Activated B cell treated with CpG ODN at 0.5 μM for 24 hours (primary cell): ENCODE measurements at regions not wholly inside any gene's neighbourhood (a gene's known extent, or its start where the extent isn't known, plus 50 kb on each side); places are given as distances from the start of the nearest gene placed in this dataset.

Experiments
- ATAC-seq: fragments of 200-7000 bp; cut with Tn5 transposase; one replicate; pipeline ENCODE4 v1.10.0; 2021; ENCODE audit warnings: low read depth, mild to moderate bottlenecking, moderate library complexity
- CTCF ChIA-PET: fragments of 350-600 bp; sonication (Branson Sonifier 250); formaldehyde crosslinking; loops from one replicate; lab custom pipeline; 2021; ENCODE audit warnings: antibody characterized with exemption; lab: Charles Lee
- POLR2A ChIA-PET: fragments of 350-600 bp; sonication (Branson Sonifier 250); formaldehyde crosslinking; loops from one replicate; lab custom pipeline; 2021; ENCODE audit warnings: antibody characterized with exemption; lab: Charles Lee
- DNase-seq: peaks from one replicate; pipeline ENCODE4 v3.0.0; 2022
- H3K27ac Mint-ChIP-seq: one replicate; pipeline ENCODE4 v1.8.0; 2020; ENCODE audit warnings: mixed read lengths
- H3K27me3 Mint-ChIP-seq: one replicate; pipeline ENCODE4 v1.8.0; 2021; ENCODE audit warnings: mixed read lengths
- H3K36me3 Mint-ChIP-seq: one replicate; pipeline ENCODE4 v1.8.0; 2021; ENCODE audit warnings: low read depth, mixed read lengths
- H3K4me1 Mint-ChIP-seq: one replicate; pipeline ENCODE4 v1.8.0; 2021; ENCODE audit warnings: mixed read lengths
- H3K4me3 Mint-ChIP-seq: one replicate; pipeline ENCODE4 v1.8.0; 2020; ENCODE audit warnings: mild to moderate bottlenecking, mixed read lengths
- H3K9me3 Mint-ChIP-seq: one replicate; pipeline ENCODE4 v1.8.0; 2020; ENCODE audit warnings: mixed read lengths
- intact Hi-C: fragments of 100-400 bp; cut with micrococcal nuclease; formaldehyde crosslinking; loops from one replicate; pipeline ENCODE4 v1.15.1; 2024
- TF ChIP-seq, protein P1 (sequence below): fragments of 200-600 bp; IDR thresholded peaks from one replicate; pipeline ENCODE4 v1.8.0; 2022; ENCODE audit warnings: antibody characterized with exemption, mild to moderate bottlenecking

DNA sequence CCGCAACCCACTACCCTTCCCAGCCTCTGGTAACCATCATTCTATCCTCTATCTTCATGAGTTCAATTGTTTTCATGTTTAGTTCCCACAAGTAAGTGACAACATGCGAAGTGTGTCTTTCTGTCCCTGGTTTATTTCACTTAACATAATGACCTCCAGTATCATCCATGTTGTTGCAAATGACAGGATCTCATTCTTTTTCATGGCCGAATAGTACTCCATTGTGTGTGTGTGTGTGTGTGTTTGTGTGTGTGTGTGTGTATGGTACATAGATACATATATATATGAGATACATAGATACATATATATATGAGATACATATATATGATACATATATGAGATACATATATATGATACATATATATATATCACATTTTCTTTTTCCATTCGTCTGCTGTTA is 196.3 kb upstream of the STK17B start:
- DNase-seq (no peak), ATAC-seq (no peak)
- Mint-ChIP-seq H3K9me3 (peaks cover 15% of the 10 kb centered on the region), H3K27me3 (no peaks in the 10 kb centered on the region), H3K4me1 (no peaks in the 10 kb centered on the region), H3K4me3 (no peak overlapping the region), H3K27ac (no peak overlapping the region), H3K36me3 (no peaks in the 10 kb centered on the region)
- intact Hi-C loops, result no loop called here
- TF ChIP-seq, protein P1, sequence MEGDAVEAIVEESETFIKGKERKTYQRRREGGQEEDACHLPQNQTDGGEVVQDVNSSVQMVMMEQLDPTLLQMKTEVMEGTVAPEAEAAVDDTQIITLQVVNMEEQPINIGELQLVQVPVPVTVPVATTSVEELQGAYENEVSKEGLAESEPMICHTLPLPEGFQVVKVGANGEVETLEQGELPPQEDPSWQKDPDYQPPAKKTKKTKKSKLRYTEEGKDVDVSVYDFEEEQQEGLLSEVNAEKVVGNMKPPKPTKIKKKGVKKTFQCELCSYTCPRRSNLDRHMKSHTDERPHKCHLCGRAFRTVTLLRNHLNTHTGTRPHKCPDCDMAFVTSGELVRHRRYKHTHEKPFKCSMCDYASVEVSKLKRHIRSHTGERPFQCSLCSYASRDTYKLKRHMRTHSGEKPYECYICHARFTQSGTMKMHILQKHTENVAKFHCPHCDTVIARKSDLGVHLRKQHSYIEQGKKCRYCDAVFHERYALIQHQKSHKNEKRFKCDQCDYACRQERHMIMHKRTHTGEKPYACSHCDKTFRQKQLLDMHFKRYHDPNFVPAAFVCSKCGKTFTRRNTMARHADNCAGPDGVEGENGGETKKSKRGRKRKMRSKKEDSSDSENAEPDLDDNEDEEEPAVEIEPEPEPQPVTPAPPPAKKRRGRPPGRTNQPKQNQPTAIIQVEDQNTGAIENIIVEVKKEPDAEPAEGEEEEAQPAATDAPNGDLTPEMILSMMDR, result no peak
- POLR2A ChIA-PET, result no interaction called here
- CTCF ChIA-PET, result no interaction called here

DNA sequence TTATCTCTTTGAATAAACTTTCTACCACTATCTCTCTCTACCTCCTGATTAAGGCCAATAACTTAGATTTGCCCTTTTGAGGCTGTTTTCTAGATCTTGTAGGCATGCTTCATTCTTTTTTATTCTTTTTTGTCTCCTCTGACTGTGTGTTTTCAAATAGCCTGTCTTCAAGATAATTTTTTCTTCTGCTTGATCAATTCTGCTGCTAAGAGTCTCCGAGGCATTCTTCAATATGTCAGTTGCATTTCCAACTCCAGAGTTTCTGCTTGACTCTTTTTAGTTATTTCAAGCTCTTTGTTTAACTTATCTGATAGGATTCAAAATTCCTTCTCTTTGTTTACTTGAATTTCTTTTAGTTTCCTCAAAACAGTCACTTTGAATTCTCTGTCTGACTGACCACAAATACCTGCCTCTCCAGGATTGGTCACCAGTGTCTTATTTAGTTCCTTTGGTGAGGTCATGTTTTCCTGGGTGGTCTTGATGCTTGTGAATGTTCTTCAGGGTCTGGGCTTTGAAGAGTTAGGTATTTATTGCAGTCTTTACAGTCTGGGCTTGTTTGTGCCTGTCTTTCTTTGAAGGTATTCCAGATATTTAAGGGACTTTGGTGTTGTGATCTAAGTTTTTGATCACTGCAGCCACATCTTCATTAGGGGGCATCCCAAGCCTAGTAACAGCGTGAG is 197.3 kb upstream of the STK17B start:
- Mint-ChIP-seq H3K9me3 (peaks cover 15% of the 10 kb centered on the region), H3K4me1 (no peaks in the 10 kb centered on the region), H3K27me3 (no peaks in the 10 kb centered on the region), H3K36me3 (no peaks in the 10 kb centered on the region), H3K4me3 (no peak overlapping the region), H3K27ac (no peak overlapping the region)
- DNase-seq, result no peak
- intact Hi-C loops, result no loop called here
- no peak for ATAC-seq
- TF ChIP-seq, protein P1, result no peak
- CTCF ChIA-PET, result no interaction called here
- POLR2A ChIA-PET, result no interaction called here

DNA sequence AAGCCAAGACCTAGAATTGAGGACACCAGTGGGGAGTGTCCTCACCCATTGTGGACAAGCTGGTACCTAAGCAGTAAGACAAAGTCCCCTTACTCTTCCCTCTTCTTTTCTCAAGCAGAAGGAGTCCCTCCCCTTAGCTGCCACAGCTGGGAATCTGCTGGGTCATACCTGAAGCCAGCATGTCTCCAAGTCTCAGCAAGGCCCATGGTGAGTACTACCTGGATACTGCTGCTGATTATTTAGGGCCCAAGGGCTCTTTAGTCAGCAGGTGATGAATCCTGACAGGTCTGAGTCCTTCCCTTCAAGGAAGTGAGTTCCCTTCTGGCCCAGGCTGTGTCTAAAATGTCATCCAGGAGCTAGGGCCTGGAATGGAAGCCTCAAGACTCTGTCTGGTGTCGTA is 198.6 kb upstream of the STK17B start:
- intact Hi-C loops, result no loop called here
- peaks cover 15% of the 10 kb centered on the region for H3K9me3 Mint-ChIP-seq
- no peak overlapping the region for H3K27ac Mint-ChIP-seq
- H3K36me3 Mint-ChIP-seq, result no peaks in the 10 kb centered on the region
- no peak for ATAC-seq
- no peaks in the 10 kb centered on the region for H3K27me3 Mint-ChIP-seq
- H3K4me1 Mint-ChIP-seq, result no peaks in the 10 kb centered on the region
- ChIA-PET POLR2A (interaction anchor here (0.5 kb wide), 1 partner anchor 32 kb away, joined by 3 read pairs; no protein-coding TSS in a partner anchor), CTCF (no interaction called here)
- H3K4me3 Mint-ChIP-seq, result no peak overlapping the region
- DNase-seq, result no peak
- TF ChIP-seq, protein P1, result no peak

DNA sequence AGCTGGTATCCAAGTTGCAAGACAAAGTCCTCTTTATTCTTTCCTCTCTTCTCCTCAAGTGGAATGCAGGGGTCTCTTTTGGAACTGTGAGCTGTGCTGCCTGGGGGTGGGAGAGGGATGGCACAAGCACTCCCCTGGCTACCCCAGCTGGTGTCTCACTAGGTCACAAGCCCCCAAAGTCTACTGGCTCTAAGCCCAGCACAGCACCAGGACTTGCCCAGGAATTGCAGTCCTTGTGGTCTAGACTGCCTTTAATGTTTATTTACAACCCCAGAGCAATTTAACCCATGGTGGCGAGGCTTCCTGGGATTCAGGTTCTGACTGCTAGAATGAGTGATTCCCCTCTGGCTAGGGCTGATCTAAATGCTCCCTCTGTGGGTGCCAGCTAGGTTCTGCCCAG is 199.0 kb upstream of the STK17B start:
- Mint-ChIP-seq H3K4me3 (no peak overlapping the region), H3K36me3 (no peaks in the 10 kb centered on the region), H3K9me3 (peaks cover 15% of the 10 kb centered on the region), H3K4me1 (no peaks in the 10 kb centered on the region), H3K27me3 (no peaks in the 10 kb centered on the region), H3K27ac (no peak overlapping the region)
- intact Hi-C loops, result no loop called here
- ATAC-seq, result no peak
- ChIA-PET POLR2A (interaction anchor here (0.5 kb wide), 1 partner anchor 32 kb away, joined by 3 read pairs; no protein-coding TSS in a partner anchor), CTCF (no interaction called here)
- TF ChIP-seq, protein P1, result no peak
- no peak for DNase-seq

DNA sequence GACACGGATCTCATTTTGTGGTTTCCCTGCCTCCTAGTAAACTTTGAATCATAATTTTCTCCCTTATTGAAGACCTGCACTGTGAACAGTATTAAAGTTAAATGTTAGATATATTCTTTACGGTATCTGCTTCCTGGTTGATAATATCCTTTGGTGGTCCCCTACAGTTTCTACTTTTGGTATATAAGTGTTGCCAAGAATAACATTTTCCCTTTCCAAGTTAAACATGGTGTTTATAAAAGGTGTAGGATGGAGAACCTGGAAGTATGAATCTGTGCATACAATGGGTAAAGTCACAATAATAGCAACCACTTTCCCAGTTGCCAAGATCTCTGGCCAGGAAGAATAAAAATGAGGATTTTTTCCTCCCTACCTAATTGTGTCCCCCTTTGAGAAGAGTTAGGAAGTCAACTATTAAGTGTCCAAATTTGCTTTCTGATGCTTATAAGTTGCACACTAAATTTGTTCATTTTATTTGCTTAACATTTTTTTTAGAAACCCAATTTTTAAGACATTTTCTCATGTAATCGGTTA is 201.0 kb upstream of the STK17B start:
- TF ChIP-seq, protein P1, result no peak
- no peak for ATAC-seq

More for the DNA sequence above, 201.0 kb upstream of the STK17B start:
- Mint-ChIP-seq H3K27ac (no peak overlapping the region), H3K9me3 (peaks cover 12% of the 10 kb centered on the region), H3K27me3 (no peaks in the 10 kb centered on the region), H3K36me3 (no peaks in the 10 kb centered on the region), H3K4me1 (peaks cover 2% of the 10 kb centered on the region), H3K4me3 (no peak overlapping the region)
- intact Hi-C loops, result no loop called here
- DNase-seq, result no peak
- ChIA-PET POLR2A (no interaction called here), CTCF (no interaction called here)
